IMR-90 (cell line): ENCODE measurements at regions not wholly inside any gene's neighbourhood (a gene's known extent, or its start where the extent isn't known, plus 50 kb on each side); places are given as distances from the start of the nearest gene placed in this dataset.

Source experiments
- ATAC-seq: fragments of 200-7000 bp; cut with Tn5 transposase; 2 replicates; pipeline ENCODE4 v1.9.1; 2020; ENCODE audit warnings: low read depth, mild to moderate bottlenecking, moderate library complexity
- BruUV-seq: library from RNA; stranded (reverse); fragments of 400-500 nt; replicated peaks from 2 replicates; lab custom pipeline; 2021; lab: Mats Ljungman, UMichigan
- CTCF ChIA-PET: fragments of 300-600 bp; formaldehyde crosslinking; extraction: SDS; loops from one replicate; lab custom pipeline; 2021; ENCODE audit warnings: antibody characterized with exemption; lab: Yijun Ruan, JAX
- POLR2A ChIA-PET: fragments of 300-600 bp; sonication (Branson Sonifier 250); formaldehyde crosslinking; loops from one replicate; lab custom pipeline; 2022; ENCODE audit warnings: antibody characterized with exemption; ENCODE audit not compliant: unreplicated experiment; lab: Charles Lee
- DNase-seq: peaks from one replicate; pipeline ENCODE4 v3.0.0; 2013
- H2AFZ ChIP-seq: replicated peaks from 2 replicates; pipeline ENCODE3; 2013; ENCODE audit warnings: low read length, mild to moderate bottlenecking; ENCODE audit not compliant: poor library complexity
- H2AK5ac ChIP-seq: 2 replicates; pipeline ENCODE4 v1.6.1; 2013; ENCODE audit warnings: low read depth, low read length, inconsistent platforms
- H2AK9ac ChIP-seq: replicated peaks from 2 replicates; pipeline ENCODE3; 2013; ENCODE audit warnings: mild to moderate bottlenecking, low read depth, low read length, moderate library complexity; ENCODE audit not compliant: poor library complexity
- H2BK120ac ChIP-seq: 2 replicates; pipeline ENCODE4 v1.6.1; 2013; ENCODE audit warnings: low read depth, low read length, inconsistent platforms
- H2BK15ac ChIP-seq: 3 replicates; pipeline ENCODE4 v1.6.1; 2013; ENCODE audit warnings: low read depth, low read length, inconsistent platforms
- H2BK20ac ChIP-seq: 2 replicates; pipeline ENCODE4 v1.6.1; 2013; ENCODE audit warnings: low read depth, mild to moderate bottlenecking, inconsistent platforms, low read length, moderate library complexity
- H2BK5ac ChIP-seq: 2 replicates; pipeline ENCODE4 v1.6.1; 2013; ENCODE audit warnings: mild to moderate bottlenecking, low read depth, low read length, inconsistent platforms; ENCODE audit not compliant: poor library complexity, severe bottlenecking
- H3K14ac ChIP-seq: replicated peaks from 2 replicates; pipeline ENCODE4 v1.6.1; 2013; ENCODE audit warnings: low read depth, low read length, inconsistent platforms
- H3K18ac ChIP-seq: 2 replicates; pipeline ENCODE4 v1.6.1; 2013; ENCODE audit warnings: low read depth, low read length, control low read depth
- H3K23ac ChIP-seq: 2 replicates; pipeline ENCODE4 v1.6.1; 2013; ENCODE audit warnings: low read depth, low read length, inconsistent platforms
- H3K27ac ChIP-seq: 2 replicates; pipeline ENCODE4 v1.5.1; 2013; ENCODE audit warnings: mild to moderate bottlenecking, control low read depth, low read length; ENCODE audit not compliant: insufficient read depth
- H3K27me3 ChIP-seq: 2 replicates; pipeline ENCODE4 v1.6.1; 2013; ENCODE audit warnings: low read length; ENCODE audit not compliant: control insufficient read depth, insufficient read depth
- H3K36me3 ChIP-seq: 2 replicates; pipeline ENCODE4 v1.6.1; 2013; ENCODE audit warnings: low read length, mixed read lengths; ENCODE audit not compliant: control insufficient read depth, insufficient read depth
- H3K4ac ChIP-seq: 2 replicates; pipeline ENCODE4 v1.6.1; 2013; ENCODE audit warnings: low read depth, low read length, inconsistent platforms
- H3K4me1 ChIP-seq: 2 replicates; pipeline ENCODE4 v1.6.1; 2013; ENCODE audit warnings: low read length, mixed read lengths; ENCODE audit not compliant: control insufficient read depth, insufficient read depth
- H3K4me2 ChIP-seq: 2 replicates; pipeline ENCODE4 v1.6.1; 2013; ENCODE audit warnings: low read depth, mild to moderate bottlenecking, control low read depth, low read length, moderate library complexity
- H3K4me3 ChIP-seq: 2 replicates; pipeline ENCODE4 v1.5.1; 2013; ENCODE audit warnings: low read depth, mild to moderate bottlenecking, control low read depth, low read length, moderate library complexity; ENCODE audit not compliant: insufficient read depth
- H3K56ac ChIP-seq: 2 replicates; pipeline ENCODE4 v1.6.1; 2013; ENCODE audit warnings: low read length, inconsistent platforms; ENCODE audit not compliant: insufficient read depth; ENCODE audit errors: extremely low read depth
- H3K79me1 ChIP-seq, 2 experiments: 2 replicates each; pipeline ENCODE4 v1.6.1; 2013; ENCODE audit warnings: low read length in 2 of 2, inconsistent platforms in 1 of 2, low read depth in 1 of 2
- H3K9ac ChIP-seq: 2 replicates; pipeline ENCODE4 v1.6.1; 2013; ENCODE audit warnings: low read depth, low read length, control low read depth
- H3K9me1 ChIP-seq: 2 replicates; pipeline ENCODE4 v1.6.1; 2013; ENCODE audit warnings: low read length, inconsistent platforms; ENCODE audit not compliant: insufficient read depth
- H3K9me3 ChIP-seq: 2 replicates; pipeline ENCODE4 v1.6.1; 2013; ENCODE audit warnings: low read length; ENCODE audit not compliant: control insufficient read depth, insufficient read depth
- H4K20me1 ChIP-seq: 2 replicates; pipeline ENCODE4 v1.6.1; 2013; ENCODE audit warnings: low read length, inconsistent platforms; ENCODE audit not compliant: insufficient read depth
- H4K5ac ChIP-seq: 2 replicates; pipeline ENCODE4 v1.6.1; 2013; ENCODE audit warnings: mild to moderate bottlenecking, low read depth, low read length, control low read depth
- H4K8ac ChIP-seq, 2 experiments: 2 replicates each; pipeline ENCODE4 v1.6.1; 2013; ENCODE audit warnings: low read depth in 2 of 2, low read length in 2 of 2, control low read depth in 1 of 2, inconsistent platforms in 1 of 2
- H4K91ac ChIP-seq: 2 replicates; pipeline ENCODE4 v1.6.1; 2013; ENCODE audit warnings: low read depth, low read length, inconsistent platforms; ENCODE audit not compliant: insufficient read depth
- BHLHE40 ChIP-seq: fragments of 150-350 bp; IDR thresholded peaks from 2 replicates; pipeline ENCODE4 v1.6.1; 2016; ENCODE audit warnings: mild to moderate bottlenecking, low read depth, low read length
- CEBPB ChIP-seq: IDR thresholded peaks from 2 replicates; pipeline ENCODE4 v1.6.1; 2012; ENCODE audit warnings: low read depth, low read length, improper control_type of control experiment
- CHD1 ChIP-seq: IDR thresholded peaks from 2 replicates; pipeline ENCODE4 v1.6.1; 2012; ENCODE audit warnings: low read depth, low read length, improper control_type of control experiment
- CTCF ChIP-seq: conservative IDR thresholded peaks from 2 replicates; pipeline ENCODE4 v1.5.1; 2012; ENCODE audit warnings: mild to moderate bottlenecking, low read depth, low read length, improper control_type of control experiment
- ELK1 ChIP-seq: fragments of 150-350 bp; IDR thresholded peaks from 2 replicates; pipeline ENCODE4 v1.6.1; 2016; ENCODE audit warnings: low read depth, mild to moderate bottlenecking, low read length, moderate library complexity, borderline replicate concordance
- FOS ChIP-seq: fragments of 150-350 bp; IDR thresholded peaks from 2 replicates; pipeline ENCODE4 v1.6.1; 2016; ENCODE audit warnings: low read depth, low read length
- MAFK ChIP-seq: IDR thresholded peaks from 2 replicates; pipeline ENCODE4 v1.6.1; 2012; ENCODE audit warnings: low read depth, low read length, improper control_type of control experiment
- MAZ ChIP-seq: IDR thresholded peaks from 2 replicates; pipeline ENCODE4 v1.6.1; 2012; ENCODE audit warnings: low read depth, mild to moderate bottlenecking, low read length, improper control_type of control experiment, moderate library complexity, borderline replicate concordance
- MXI1 ChIP-seq: IDR thresholded peaks from 2 replicates; pipeline ENCODE4 v1.6.1; 2012; ENCODE audit warnings: low read depth, mild to moderate bottlenecking, low read length, moderate library complexity, borderline replicate concordance
- NFE2L2 ChIP-seq: fragments of 150-350 bp; IDR thresholded peaks from 2 replicates; pipeline ENCODE4 v1.6.1; 2016; ENCODE audit warnings: low read depth, mild to moderate bottlenecking, low read length
- POLR2A ChIP-seq: IDR thresholded peaks from 2 replicates; pipeline ENCODE4 v1.6.1; 2012; ENCODE audit warnings: mild to moderate bottlenecking, low read depth, low read length
- RAD21 ChIP-seq: IDR thresholded peaks from 2 replicates; pipeline ENCODE4 v1.6.1; 2012; ENCODE audit warnings: low read length, improper control_type of control experiment
- RCOR1 ChIP-seq: IDR thresholded peaks from 2 replicates; pipeline ENCODE4 v1.6.1; 2012; ENCODE audit warnings: mild to moderate bottlenecking, low read length, improper control_type of control experiment; ENCODE audit not compliant: insufficient replicate concordance
- RFX5 ChIP-seq: IDR thresholded peaks from 2 replicates; pipeline ENCODE4 v1.8.0; 2012; ENCODE audit warnings: low read depth, mild to moderate bottlenecking, low read length, moderate library complexity
- SMC3 ChIP-seq: fragments of 150-350 bp; IDR thresholded peaks from 2 replicates; pipeline ENCODE4 v1.6.1; 2016; ENCODE audit warnings: low read depth, mild to moderate bottlenecking, antibody characterized with exemption, low read length, moderate library complexity
- USF2 ChIP-seq: fragments of 150-350 bp; IDR thresholded peaks from 2 replicates; pipeline ENCODE4 v1.6.1; 2017; ENCODE audit warnings: mild to moderate bottlenecking, antibody characterized with exemption, low read length, low read depth
- WGBS, 2 experiments: methylation state at CpG; one replicate each; pipeline versions ENCODE4 v1.1.5 to v1.1.7; 2013; ENCODE audit warnings: missing lambda C conversion rate in 2 of 2; ENCODE audit not compliant: insufficient read length in 1 of 2; ENCODE audit errors: extremely low coverage in 2 of 2; 5-methylcytosine and 5-hydroxymethylcytosine counted together
- dilution Hi-C: fragments of 300-500 bp; cut with HindIII; formaldehyde crosslinking; loops from one replicate; pipeline ENCODE4 v1.14.3; 2018; ENCODE audit warnings: low sequenced_read_pairs; ENCODE audit not compliant: unreplicated experiment
- in situ Hi-C: fragments of 300-500 bp; cut with MboI; formaldehyde crosslinking; loops from 3 replicates; pipeline ENCODE4 v1.14.3; 2019; ENCODE audit warnings: low sequenced_read_pairs, inconsistent platforms, mixed read lengths
- intact Hi-C: fragments of 100-400 bp; cut with micrococcal nuclease; formaldehyde crosslinking; loops from 2 replicates; pipeline ENCODE4 v1.10.0; 2022

- ATAC-seq (no peak), DNase-seq (no peak)
- Histone ChIP-seq H3K36me3 (no peaks in the 10 kb centered on the region), H3K4me3 (no peak overlapping the region), H3K4me1 (no peaks in the 10 kb centered on the region), H3K9me1 (no peaks in the 10 kb centered on the region), H3K27me3 (no peaks in the 10 kb centered on the region), H4K5ac (no peak overlapping the region), H2BK20ac (no peak overlapping the region), H3K9ac (no peak overlapping the region), H3K4me2 (no peak overlapping the region), H3K14ac (no peak overlapping the region), H4K20me1 (no peaks in the 10 kb centered on the region), H2BK5ac (no peak overlapping the region), H3K18ac (no peak overlapping the region), H3K56ac (no peak overlapping the region), H2AFZ (no peak overlapping the region), H4K8ac (no peak overlapping the region), H3K4ac (no peak overlapping the region), H2AK5ac (no peak overlapping the region), H4K91ac (no peak overlapping the region), H3K79me1 (no peaks in the 10 kb centered on the region), H3K27ac (no peak overlapping the region), H3K23ac (no peak overlapping the region), H2BK120ac (no peak overlapping the region), H2BK15ac (no peak overlapping the region), H2AK9ac (no peak overlapping the region), H3K9me3 (peaks cover 8% of the 10 kb centered on the region; the same call in 1 of the 2 replicates)
- no TSS peak for BruUV-seq
- in situ Hi-C loops (no loop called here), dilution Hi-C loops (no loop called here), intact Hi-C loops (no loop called here)
- WGBS, 2 experiments = no CpG with 5 or more reads among the region's 2 CpGs
- ChIA-PET CTCF (no interaction called here), POLR2A (no interaction called here)
- TF ChIP-seq RAD21 (no peak), MAFK (no peak), NFE2L2 (no peak), BHLHE40 (no peak), MXI1 (no peak), MAZ (no peak), RCOR1 (no peak), POLR2A (no peak), ELK1 (no peak), CTCF (no peak), CHD1 (no peak), RFX5 (no peak), CEBPB (no peak), USF2 (no peak), SMC3 (no peak), FOS (no peak)
These were observed 219.8 kb downstream of the ADCYAP1 start for GRCh38 chr18:1124495-1124894.
